HG03342 (cell line): ENCODE measurements at regions not wholly inside any gene's neighbourhood (a gene's known extent, or its start where the extent isn't known, plus 50 kb on each side); places are given as distances from the start of the nearest gene placed in this dataset.
"Not testable (repeated sequence)": the region's sequence is repeated elsewhere in the genome, so short reads cannot be mapped to it uniquely, and the experiment has no call there.

Experiments used
- ATAC-seq: cut with Tn5 transposase; IDR thresholded peaks from one replicate; pipeline ENCODE4 v1.9.1; 2021; ENCODE audit warnings: mild to moderate bottlenecking, moderate library complexity; ENCODE audit not compliant: unreplicated experiment

GRCh38 chr6:165854061-165854862 is 191.2 kb upstream of the PDE10A start:
- no peak for ATAC-seq

GRCh38 chr6:165852676-165853075 is 189.6 kb upstream of the PDE10A start:
- no peak for ATAC-seq

DNA sequence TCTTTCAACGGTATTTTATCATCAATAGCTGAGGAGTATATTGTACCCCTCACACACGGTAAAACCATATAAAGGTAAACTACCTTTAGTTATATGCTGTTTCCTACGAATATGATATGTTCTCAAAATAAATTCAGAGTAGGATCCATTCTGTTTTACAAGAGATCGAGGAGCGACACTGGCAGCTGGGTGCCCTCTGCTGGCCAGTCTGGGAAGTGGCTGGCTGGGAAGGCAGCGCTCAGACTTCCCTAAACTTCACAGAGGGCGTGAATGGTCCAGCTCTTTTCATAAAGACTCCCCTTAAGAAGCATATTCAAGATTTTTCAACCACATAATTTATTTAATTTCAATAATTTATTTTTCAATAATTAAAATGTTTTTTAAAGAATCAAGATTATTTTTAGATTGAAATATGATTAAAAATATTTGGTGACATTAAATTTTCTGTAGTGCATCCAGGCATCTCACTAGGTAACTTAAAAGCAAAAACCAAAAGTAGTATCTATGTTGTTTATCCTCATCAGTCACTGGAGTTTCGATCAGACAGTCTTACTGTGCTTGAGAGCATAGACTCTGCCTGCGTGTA is 187.5 kb upstream of the PDE10A start:
- ATAC-seq, result peak; percentile 96

DNA sequence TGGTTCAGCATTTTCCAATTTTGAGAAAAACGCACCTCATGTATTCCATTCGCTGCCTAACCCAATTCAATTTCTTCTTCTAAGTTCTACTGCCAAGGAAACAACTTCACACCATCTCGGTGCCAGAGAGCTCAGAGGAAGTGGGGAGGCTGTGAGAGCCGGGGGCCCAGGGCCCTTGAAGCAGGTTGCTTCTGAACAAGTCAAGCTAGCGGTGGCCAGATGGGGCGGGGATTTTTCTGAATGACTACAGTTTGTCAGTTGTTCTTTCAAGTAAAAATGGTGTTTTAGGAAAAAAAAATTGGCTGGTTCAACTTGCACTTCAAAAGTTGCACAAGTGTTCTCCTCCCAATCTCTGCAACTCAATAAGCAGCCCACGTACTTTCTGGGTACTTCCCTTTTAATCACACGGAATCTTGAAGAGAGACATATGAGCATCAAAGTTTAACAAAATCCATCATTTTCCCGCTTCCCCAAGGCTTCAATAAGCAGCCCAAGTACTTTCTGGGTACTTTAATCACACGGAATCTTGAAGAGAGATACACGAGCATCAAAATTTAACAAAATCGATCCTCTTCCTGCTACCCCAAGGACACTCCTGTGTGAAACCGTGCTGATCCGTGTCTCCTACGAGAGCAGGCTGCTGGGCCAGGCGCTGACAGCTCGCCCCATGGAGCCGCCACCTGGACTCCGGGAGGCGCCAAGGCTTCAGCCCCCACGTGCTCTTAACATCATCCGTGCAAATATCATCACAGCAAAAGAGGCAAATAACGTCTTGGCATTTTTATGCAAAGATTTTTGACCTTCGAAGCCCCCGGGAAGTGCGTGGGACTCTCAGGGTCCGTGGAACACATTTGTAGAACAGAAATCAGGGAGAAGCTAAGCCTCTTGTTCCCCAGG is 186.7 kb upstream of the PDE10A start:
- ATAC-seq, result no peak

- no peak for ATAC-seq
These were observed 185.0 kb upstream of the PDE10A start for GRCh38 chr6:165848086-165848426.

- no peak for ATAC-seq
These were observed 184.5 kb upstream of the PDE10A start for GRCh38 chr6:165847407-165848085.

DNA sequence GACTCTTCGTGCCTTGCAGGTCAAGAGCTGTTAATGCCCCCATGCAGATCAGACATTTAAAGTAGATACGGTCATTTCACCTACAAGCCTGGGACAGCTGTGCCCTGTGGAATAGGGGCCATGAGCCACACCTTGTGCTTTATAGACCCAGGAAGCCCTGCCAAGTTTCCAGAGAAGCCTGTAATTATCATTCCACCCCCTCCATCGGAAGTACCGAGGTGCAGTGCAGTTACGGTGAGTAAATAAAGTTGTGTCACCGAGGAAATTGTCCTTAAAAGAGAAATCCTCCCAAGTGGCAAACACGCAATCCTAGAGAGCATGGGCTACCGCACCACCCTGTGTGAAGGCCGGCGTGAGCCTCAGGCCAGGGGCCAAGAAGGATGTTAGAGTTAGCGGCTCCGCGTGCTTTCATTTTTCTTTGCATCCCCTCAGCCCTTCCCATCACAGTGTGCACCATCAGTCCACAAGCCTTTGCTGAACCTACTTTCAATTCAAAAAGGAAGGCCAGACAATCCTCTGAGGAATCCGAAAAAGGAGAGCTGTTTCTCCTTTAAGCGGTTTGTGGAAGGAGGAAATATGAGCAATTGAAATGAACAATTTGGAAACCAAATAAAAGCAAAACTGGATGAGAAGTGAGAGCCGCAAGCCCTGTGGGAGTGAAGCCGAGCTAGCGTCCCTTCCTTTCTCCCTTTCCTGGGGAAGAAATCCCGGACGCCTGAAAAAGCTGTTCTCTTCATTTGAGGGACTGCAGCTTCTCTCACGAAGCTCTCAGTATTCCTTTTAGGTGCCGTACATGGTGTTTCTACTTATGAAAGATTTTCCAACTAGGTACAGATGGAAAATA is 183.3 kb upstream of the PDE10A start:
- ATAC-seq, result no peak

- ATAC-seq, result no peak
These were observed 182.5 kb upstream of the PDE10A start for GRCh38 chr6:165845493-165845892.

- ATAC-seq, result no peak
These were observed 181.8 kb upstream of the PDE10A start for GRCh38 chr6:165844801-165845364.

- ATAC-seq, result no peak
These were observed 181.2 kb upstream of the PDE10A start for GRCh38 chr6:165844232-165844631.

DNA sequence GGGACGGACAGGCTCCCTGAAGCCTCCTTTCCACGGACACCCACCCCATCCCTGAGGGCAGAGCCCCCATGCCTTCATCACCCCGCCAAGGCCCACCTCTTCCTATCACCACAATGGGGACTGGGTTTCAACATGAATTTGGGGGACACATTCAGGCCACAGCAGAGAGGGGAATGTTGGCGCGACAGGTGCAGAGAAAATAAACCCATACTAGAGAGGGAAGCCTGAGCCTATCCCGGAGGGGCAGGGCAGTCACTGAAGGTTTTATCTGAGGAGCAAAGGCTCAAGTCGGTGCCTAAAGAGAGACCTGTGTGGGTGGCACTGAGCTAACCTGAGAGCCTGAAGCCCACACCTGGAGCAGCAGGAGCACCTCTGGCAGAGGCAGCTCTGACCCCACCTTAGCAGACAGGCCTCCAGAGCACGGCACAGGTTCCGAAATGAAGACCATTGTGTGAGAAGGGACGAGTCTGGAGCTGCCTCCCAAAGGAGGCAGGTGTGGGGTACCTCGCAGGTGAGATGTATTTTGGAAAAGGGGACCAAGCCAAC is 180.6 kb upstream of the PDE10A start:
- ATAC-seq, result no peak

GRCh38 chr6:165843121-165843520 is 180.1 kb upstream of the PDE10A start:
- no peak for ATAC-seq

- ATAC-seq, result no peak
These were observed 179.4 kb upstream of the PDE10A start for GRCh38 chr6:165842281-165842936.

- ATAC-seq, result no peak
These were observed 178.1 kb upstream of the PDE10A start for GRCh38 chr6:165841153-165841558.

GRCh38 chr6:165837948-165838745 is 175.1 kb upstream of the PDE10A start:
- no peak for ATAC-seq

DNA sequence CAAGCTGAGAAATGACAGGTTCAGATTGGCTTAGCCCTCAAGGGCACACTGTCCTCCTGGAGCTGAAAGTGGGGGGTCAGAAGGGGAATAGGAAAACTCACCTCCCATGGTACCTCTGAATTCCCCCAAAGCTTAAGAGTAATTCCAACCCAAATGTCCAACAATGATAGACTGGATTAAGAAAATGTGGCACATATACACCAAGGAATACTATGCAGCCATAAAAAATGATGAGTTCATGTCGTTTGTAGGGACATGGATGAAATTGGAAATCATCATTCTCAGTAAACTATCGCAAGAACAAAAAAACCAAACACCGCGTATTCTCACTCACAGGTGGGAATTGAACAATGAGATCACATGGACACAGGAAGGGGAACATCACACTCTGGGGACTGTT is 173.6 kb upstream of the PDE10A start:
- ATAC-seq, result not testable (repeated sequence)

GRCh38 chr6:165835410-165835851 is 172.4 kb upstream of the PDE10A start:
- no peak for ATAC-seq

GRCh38 chr6:165834613-165835259 is 171.7 kb upstream of the PDE10A start:
- no peak for ATAC-seq
